ENCODE measurements at regions not wholly inside any gene's neighbourhood (a gene's known extent, or its start where the extent isn't known, plus 50 kb on each side); places are given as distances from the start of the nearest gene placed in this dataset.

GRCh38 chr13:99056381-99057014, 78.6 kb upstream of the DOCK9 start:
- H3K27ac Mint-ChIP-seq, result peak overlapping the region; percentile 71; the same call in 1 of the 2 replicates
- H3K36me3 Mint-ChIP-seq, result no peaks in the 10 kb centered on the region
- no peaks in the 10 kb centered on the region for H3K27me3 Mint-ChIP-seq (ENCODE audit: low read depth)
- DNase-seq (ENCODE audit: low spot score) (no peak), ATAC-seq (peak; percentile 46)
- H3K4me3 Mint-ChIP-seq, result no peak overlapping the region
- POLR2A ChIA-PET, result no interaction called here
- H3K9me3 Mint-ChIP-seq, result no peaks in the 10 kb centered on the region
- CTCF ChIA-PET, result interaction anchor here (0.7 to 1.6 kb wide), 3 partner anchors 23 to 212 kb away, joined by 4 read pairs; no protein-coding TSS in a partner anchor
- H3K4me1 Mint-ChIP-seq, result peaks cover 32% of the 10 kb centered on the region
- TF ChIP-seq NFYB (CRISPR knock-in tag; conservative IDR thresholded peaks at IDR 0.05; ENCODE audit: low read depth), result no peak
- no peak for TF ChIP-seq ETV6 (CRISPR knock-in tag; IDR thresholded peaks at IDR 0.05)
- TF ChIP-seq MLX (CRISPR knock-in tag; IDR thresholded peaks at IDR 0.05), result no peak
- TF ChIP-seq SMAD3 (CRISPR knock-in tag; IDR thresholded peaks at IDR 0.05; ENCODE audit: borderline replicate concordance), result no peak
- no peak for TF ChIP-seq CDX4 (CRISPR knock-in tag; IDR thresholded peaks at IDR 0.05; ENCODE audit: borderline replicate concordance)
- TF ChIP-seq ZNF532 (CRISPR knock-in tag; IDR thresholded peaks at IDR 0.05; ENCODE audit: borderline replicate concordance), result no peak
- no peak for TF ChIP-seq TEAD1 (CRISPR knock-in tag; IDR thresholded peaks at IDR 0.05)
- TF ChIP-seq HMGXB4 (CRISPR knock-in tag; IDR thresholded peaks at IDR 0.05), result no peak
- no peak for TF ChIP-seq CBFB (CRISPR knock-in tag; IDR thresholded peaks at IDR 0.05; ENCODE audit: low read depth)
- TF ChIP-seq IRF2 (CRISPR knock-in tag; IDR thresholded peaks at IDR 0.05; ENCODE audit: borderline replicate concordance, low read depth), result no peak
- no peak for TF ChIP-seq ZNF281 (CRISPR knock-in tag; IDR thresholded peaks at IDR 0.05)
- TF ChIP-seq CREB1 (CRISPR knock-in tag; IDR thresholded peaks at IDR 0.05), result no peak
- TF ChIP-seq TCF7 (CRISPR knock-in tag; IDR thresholded peaks at IDR 0.05; ENCODE audit: low read depth), result no peak
- no peak for TF ChIP-seq SP1 (CRISPR knock-in tag; conservative IDR thresholded peaks at IDR 0.05)
- TF ChIP-seq ATF6 (CRISPR knock-in tag; IDR thresholded peaks at IDR 0.05), result no peak

Measured in WTC11 (cell line).